Stimulated activated CD8-positive, alpha-beta memory T cell treated with anti-CD3 and anti-CD28 coated beads, Interleukin-4, amount 100 ng/mL, for 24 hours (primary cell): ENCODE measurements at regions not wholly inside any gene's neighbourhood (a gene's known extent, or its start where the extent isn't known, plus 50 kb on each side); places are given as distances from the start of the nearest gene placed in this dataset.

Experiments used
- DNase-seq: peaks from one replicate; pipeline ENCODE4 v3.0.0-alpha.2; 2020; ENCODE audit warnings: low read depth

GRCh38 chr20:50406610-50407136 is 103.5 kb upstream of the PTPN1 start:
- DNase-seq = no peak

- DNase-seq = no peak
These were observed 101.4 kb upstream of the PTPN1 start for GRCh38 chr20:50408526-50409364.

- DNase-seq = no peak
These were observed 100.7 kb upstream of the PTPN1 start for GRCh38 chr20:50409495-50409894.

- no peak for DNase-seq
These were observed 99.8 kb upstream of the PTPN1 start for GRCh38 chr20:50410343-50410742.

- no peak for DNase-seq
These were observed 98.1 kb upstream of the PTPN1 start for GRCh38 chr20:50412069-50412468.

GRCh38 chr20:50412499-50412898 is 97.7 kb upstream of the PTPN1 start:
- no peak for DNase-seq

- no peak for DNase-seq
These were observed 97.1 kb upstream of the PTPN1 start for GRCh38 chr20:50413088-50413500.

GRCh38 chr20:50415021-50415515 is 95.1 kb upstream of the PTPN1 start:
- no peak for DNase-seq

GRCh38 chr20:50415516-50416268 is 94.5 kb upstream of the PTPN1 start:
- no peak for DNase-seq

- no peak for DNase-seq
These were observed 93.7 kb upstream of the PTPN1 start for GRCh38 chr20:50416269-50417022.

- DNase-seq = no peak
These were observed 93.2 kb upstream of the PTPN1 start for GRCh38 chr20:50417023-50417329.

- no peak for DNase-seq
These were observed 92.5 kb upstream of the PTPN1 start for GRCh38 chr20:50417484-50418235.

- DNase-seq = no peak
These were observed 91.1 kb upstream of the PTPN1 start for GRCh38 chr20:50418890-50419642.

GRCh38 chr20:50420380-50420779 is 89.8 kb upstream of the PTPN1 start:
- DNase-seq = no peak

GRCh38 chr20:50421356-50422340 is 88.5 kb upstream of the PTPN1 start:
- DNase-seq = no peak

- DNase-seq = no peak
These were observed 86.4 kb upstream of the PTPN1 start for GRCh38 chr20:50423758-50424157.

GRCh38 chr20:50425076-50425475 is 85.1 kb upstream of the PTPN1 start:
- DNase-seq = no peak

GRCh38 chr20:50426866-50427718 is 83.1 kb upstream of the PTPN1 start:
- no peak for DNase-seq

- DNase-seq = no peak
These were observed 82.5 kb upstream of the PTPN1 start for GRCh38 chr20:50427719-50428083.
